ENCODE measurements at regions not wholly inside any gene's neighbourhood (a gene's known extent, or its start where the extent isn't known, plus 50 kb on each side); places are given as distances from the start of the nearest gene placed in this dataset.

DNA sequence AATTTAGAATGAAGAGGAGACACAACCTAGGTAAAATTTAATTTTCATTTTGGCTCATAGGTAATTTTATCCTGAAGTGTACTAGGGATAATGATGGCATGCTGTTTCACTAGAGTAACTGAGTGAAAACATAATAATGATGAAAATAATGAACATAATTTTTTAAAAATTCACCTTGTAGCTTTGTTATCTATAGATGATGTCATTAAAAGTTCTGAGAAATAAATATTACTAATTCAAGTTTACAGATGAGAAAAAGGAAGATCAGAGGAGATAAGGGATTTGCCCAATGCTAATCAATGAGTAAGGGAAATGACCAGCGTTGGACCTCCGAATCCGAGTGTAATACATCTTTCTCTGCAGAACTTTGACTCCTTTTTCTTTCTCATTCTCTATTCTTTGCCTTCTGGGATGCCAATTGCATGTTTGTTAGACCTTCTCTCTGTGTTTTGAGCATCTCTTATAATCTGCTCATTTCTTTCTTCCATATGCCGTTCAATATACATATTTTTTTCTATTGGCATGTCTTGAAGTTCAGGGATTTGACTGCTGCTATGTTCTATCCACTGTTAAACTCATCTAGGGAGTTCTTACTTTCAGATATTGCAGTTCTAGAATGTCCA lies 186.5 kb downstream of the SNX19 start:
- Mint-ChIP-seq H3K27me3 (peaks cover 13% of the 10 kb centered on the region), H3K36me3 (ENCODE audit: low read depth) (no peaks in the 10 kb centered on the region), H3K4me3 (no peak overlapping the region), H3K27ac (no peak overlapping the region), H3K4me1 (no peaks in the 10 kb centered on the region)
- DNase-seq (no peak), ATAC-seq (no peak)
- no peaks in the 10 kb centered on the region for H3K9me3 ChIP-seq (ENCODE audit: control insufficient read depth, low read length, poor library complexity, severe bottlenecking)

DNA sequence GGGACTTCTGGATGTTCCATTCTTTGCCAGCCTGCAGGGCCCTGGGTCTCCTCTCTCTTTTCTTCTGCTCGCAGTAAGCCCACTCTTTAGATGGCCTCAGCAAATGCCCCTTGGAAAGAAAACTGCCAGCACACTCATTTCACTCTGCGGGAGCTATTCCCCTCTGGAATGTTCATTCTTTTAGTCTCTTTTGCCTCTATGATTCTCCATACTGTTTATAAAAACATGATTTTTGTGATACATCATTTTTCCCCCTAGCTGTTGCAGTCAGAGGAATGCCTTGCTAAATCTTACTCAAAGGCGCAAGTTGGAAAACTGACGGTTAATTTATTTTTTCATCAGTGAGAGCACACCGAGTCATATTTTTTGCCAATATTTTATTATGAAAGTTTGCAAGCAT lies 184.9 kb downstream of the SNX19 start:
- Mint-ChIP-seq H3K36me3 (ENCODE audit: low read depth) (no peaks in the 10 kb centered on the region), H3K4me3 (no peak overlapping the region), H3K27me3 (peaks cover 6% of the 10 kb centered on the region), H3K4me1 (no peaks in the 10 kb centered on the region), H3K27ac (no peak overlapping the region)
- DNase-seq (no peak), ATAC-seq (no peak)
- no peaks in the 10 kb centered on the region for H3K9me3 ChIP-seq (ENCODE audit: control insufficient read depth, low read length, poor library complexity, severe bottlenecking)

DNA sequence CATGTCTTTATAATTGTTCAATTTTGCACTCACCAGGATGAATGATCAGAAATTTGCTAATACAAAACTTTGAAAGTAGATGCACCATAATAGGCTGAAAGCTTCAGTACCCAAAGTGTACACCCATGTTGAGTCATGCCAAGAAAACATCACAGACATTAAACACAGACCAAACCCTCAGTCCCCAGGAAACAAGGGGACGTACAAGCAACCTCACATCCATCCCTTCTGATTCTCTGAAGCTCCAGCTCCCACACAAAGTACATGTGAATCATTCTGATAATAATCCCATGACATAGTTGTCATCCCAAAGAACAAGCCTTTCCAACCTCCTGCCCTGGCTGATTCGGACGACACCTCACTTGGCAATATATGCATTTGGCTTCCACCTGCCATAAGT lies 183.8 kb downstream of the SNX19 start:
- no peak overlapping the region for H3K27ac Mint-ChIP-seq
- H3K27me3 Mint-ChIP-seq: no peaks in the 10 kb centered on the region
- H3K4me3 Mint-ChIP-seq: no peak overlapping the region
- no peak for DNase-seq
- no peaks in the 10 kb centered on the region for H3K9me3 ChIP-seq (ENCODE audit: control insufficient read depth, low read length, poor library complexity, severe bottlenecking)
- no peaks in the 10 kb centered on the region for H3K4me1 Mint-ChIP-seq
- no peak for ATAC-seq
- H3K36me3 Mint-ChIP-seq (ENCODE audit: low read depth): no peaks in the 10 kb centered on the region

DNA sequence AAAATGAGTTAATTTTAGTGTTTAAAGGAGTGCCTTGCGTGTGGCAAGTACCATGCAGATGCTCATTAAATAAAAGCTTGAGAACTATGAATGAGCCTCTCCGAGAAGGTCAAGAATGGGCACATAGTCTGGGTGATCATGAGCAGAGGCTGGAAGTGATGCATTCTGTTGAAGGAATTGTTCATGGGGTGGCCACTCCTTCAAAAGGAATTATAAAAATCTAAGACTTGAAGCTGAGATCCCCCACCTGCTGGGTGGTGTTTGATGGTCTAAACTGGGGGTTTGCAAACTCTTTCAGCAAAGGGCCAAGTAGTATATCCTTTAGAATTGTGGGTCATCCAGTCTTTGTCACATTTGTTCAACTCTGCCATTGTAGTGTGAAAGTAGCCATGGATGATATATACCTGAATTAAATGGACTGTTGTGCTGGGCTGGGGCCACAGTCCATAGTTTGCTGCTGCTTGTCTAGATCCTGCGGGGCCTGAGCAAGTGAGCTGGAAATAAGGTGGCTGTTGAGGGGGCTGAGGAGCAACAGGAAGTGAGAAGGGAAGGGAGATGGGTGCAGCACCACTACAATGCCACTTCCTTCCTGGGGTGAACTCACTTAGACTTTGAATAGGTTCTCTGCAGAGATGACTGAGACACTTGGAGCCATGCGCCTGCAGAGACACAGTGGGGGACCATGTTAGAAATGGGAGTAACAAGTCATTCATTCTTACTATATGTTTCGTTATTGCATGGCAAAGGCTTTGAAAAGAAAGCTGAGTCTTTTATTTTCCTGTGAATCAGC lies 179.0 kb downstream of the SNX19 start:
- Mint-ChIP-seq H3K27me3 (no peaks in the 10 kb centered on the region), H3K4me1 (no peaks in the 10 kb centered on the region), H3K36me3 (ENCODE audit: low read depth) (no peaks in the 10 kb centered on the region), H3K4me3 (no peak overlapping the region), H3K27ac (no peak overlapping the region)
- DNase-seq (no peak), ATAC-seq (no peak)
- no peaks in the 10 kb centered on the region for H3K9me3 ChIP-seq (ENCODE audit: control insufficient read depth, low read length, poor library complexity, severe bottlenecking)

DNA sequence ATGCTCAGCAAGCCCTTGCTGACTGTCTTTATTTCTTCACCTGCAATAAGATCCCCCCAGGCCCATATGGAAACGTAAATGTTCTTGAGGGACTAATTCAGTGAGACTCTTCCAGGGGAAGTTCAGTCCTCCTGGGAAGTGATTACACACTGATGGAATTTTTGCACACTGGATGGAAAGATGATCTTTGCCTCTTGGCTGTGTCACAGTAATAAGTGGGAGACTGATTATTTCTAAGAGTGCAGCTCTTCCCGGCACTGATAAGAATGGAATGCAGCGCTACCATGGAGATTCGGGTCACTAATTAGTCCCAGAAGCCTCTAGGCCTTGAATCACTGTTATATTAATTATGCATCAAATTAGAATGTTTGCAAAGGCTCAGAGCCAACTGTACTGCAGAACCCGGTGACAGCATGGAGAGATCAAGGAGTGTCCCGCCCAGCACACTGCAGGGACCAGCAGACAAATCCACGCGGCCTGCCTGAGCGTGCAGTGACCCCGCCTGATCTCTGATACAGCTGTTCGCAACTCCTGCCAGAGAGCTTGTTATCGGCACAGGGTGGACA lies 178.3 kb downstream of the SNX19 start:
- no peaks in the 10 kb centered on the region for H3K36me3 Mint-ChIP-seq (ENCODE audit: low read depth)
- no peaks in the 10 kb centered on the region for H3K4me1 Mint-ChIP-seq
- H3K9me3 ChIP-seq (ENCODE audit: control insufficient read depth, low read length, poor library complexity, severe bottlenecking): no peaks in the 10 kb centered on the region
- no peak overlapping the region for H3K27ac Mint-ChIP-seq
- H3K4me3 Mint-ChIP-seq: no peak overlapping the region
- ATAC-seq (no peak), DNase-seq (no peak)
- no peaks in the 10 kb centered on the region for H3K27me3 Mint-ChIP-seq

DNA sequence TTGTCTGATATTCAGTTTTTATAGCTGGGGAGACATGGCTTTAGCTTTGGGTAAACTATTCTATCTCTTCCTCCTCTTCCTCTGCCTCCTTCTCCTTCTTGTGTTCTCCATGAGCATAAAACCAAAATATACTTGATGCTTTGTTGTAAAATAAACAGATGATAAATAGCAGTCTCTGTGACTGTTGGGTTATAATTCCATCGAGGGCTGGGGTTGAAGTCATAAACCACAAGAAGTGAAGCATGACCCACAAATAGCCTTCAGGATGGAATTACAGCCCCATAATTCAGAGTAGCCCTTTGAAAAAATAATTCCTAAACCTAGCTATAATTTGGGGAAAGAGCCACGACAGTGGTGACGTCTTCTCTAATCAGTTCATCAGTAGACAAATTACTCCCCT lies 177.7 kb downstream of the SNX19 start:
- Mint-ChIP-seq H3K27ac (no peak overlapping the region), H3K36me3 (ENCODE audit: low read depth) (no peaks in the 10 kb centered on the region), H3K27me3 (no peaks in the 10 kb centered on the region), H3K4me3 (no peak overlapping the region), H3K4me1 (no peaks in the 10 kb centered on the region)
- DNase-seq (no peak), ATAC-seq (no peak)
- no peaks in the 10 kb centered on the region for H3K9me3 ChIP-seq (ENCODE audit: control insufficient read depth, low read length, poor library complexity, severe bottlenecking)

DNA sequence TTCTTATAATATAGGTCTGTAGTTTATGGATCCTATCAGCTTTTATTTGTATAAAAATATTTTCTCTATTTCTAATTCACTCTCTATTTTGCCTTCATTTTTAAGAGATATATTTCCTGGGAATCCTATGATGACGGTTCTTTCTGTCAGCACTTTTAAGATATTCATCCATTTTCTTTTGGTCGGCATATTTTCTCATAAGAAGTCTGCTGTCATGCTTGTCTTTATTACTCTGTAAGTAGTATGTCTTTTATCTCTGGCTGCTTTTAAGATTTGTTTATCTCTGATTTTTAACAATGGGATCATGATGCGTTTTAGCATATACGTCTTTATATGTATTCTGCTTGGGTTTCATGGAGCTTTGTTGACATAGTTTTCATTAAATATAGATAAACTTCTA lies 175.5 kb downstream of the SNX19 start:
- Mint-ChIP-seq H3K27me3 (no peaks in the 10 kb centered on the region), H3K4me1 (no peaks in the 10 kb centered on the region), H3K4me3 (no peak overlapping the region), H3K36me3 (ENCODE audit: low read depth) (no peaks in the 10 kb centered on the region), H3K27ac (no peak overlapping the region)
- ATAC-seq (no peak), DNase-seq (no peak)
- no peaks in the 10 kb centered on the region for H3K9me3 ChIP-seq (ENCODE audit: control insufficient read depth, low read length, poor library complexity, severe bottlenecking)

DNA sequence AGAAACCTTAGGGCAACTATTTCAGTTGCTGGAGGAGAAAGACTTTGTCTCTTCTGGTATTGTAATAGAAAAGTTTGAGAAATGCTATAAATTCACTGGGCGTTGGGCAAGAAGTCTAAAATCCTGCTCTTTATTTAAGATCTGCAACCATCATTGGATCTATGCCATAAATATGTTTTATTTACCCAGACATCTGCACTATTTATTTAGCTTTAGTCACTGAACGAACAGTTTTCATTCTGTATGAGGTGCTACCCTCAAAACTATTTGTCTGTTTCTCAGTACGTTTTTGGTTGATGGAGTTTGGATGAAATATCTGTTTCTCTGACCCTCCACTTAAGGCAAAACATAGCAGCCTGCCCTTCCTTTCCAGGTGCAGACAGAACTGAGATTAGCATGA lies 171.5 kb downstream of the SNX19 start:
- H3K36me3 Mint-ChIP-seq (ENCODE audit: low read depth): no peaks in the 10 kb centered on the region

DNA sequence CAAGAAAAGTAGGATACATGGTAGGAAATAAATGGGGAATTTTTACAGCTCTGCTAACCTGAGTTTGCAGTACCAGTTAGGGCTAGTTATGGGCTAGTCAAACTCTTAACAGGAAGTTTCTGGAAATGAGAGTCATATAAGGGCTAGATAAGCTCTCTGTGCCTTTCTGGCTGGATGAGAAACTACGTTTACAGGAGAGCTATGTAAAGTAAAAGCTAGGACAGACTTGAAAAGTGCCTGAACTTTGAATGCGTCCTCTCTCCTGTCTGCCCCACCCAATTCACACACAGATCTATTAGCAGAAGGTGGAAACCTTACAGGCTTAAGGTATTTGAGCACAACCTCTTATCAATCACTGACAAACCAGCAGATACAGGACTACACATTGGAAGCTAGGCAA lies 167.1 kb downstream of the SNX19 start:
- Mint-ChIP-seq H3K27me3 (peaks cover 21% of the 10 kb centered on the region), H3K36me3 (ENCODE audit: low read depth) (no peaks in the 10 kb centered on the region), H3K4me1 (no peaks in the 10 kb centered on the region), H3K27ac (no peak overlapping the region), H3K4me3 (no peak overlapping the region)
- H3K9me3 ChIP-seq (ENCODE audit: control insufficient read depth, low read length, poor library complexity, severe bottlenecking): no peaks in the 10 kb centered on the region
- no peak for DNase-seq
- ATAC-seq: no peak

More for the DNA sequence above, 171.5 kb downstream of the SNX19 start:
- H3K9me3 ChIP-seq (ENCODE audit: control insufficient read depth, low read length, poor library complexity, severe bottlenecking): no peaks in the 10 kb centered on the region
- Mint-ChIP-seq H3K27ac (no peak overlapping the region), H3K4me3 (no peak overlapping the region), H3K4me1 (no peaks in the 10 kb centered on the region), H3K27me3 (peaks cover 21% of the 10 kb centered on the region)
- ATAC-seq: no peak
- no peak for DNase-seq

DNA sequence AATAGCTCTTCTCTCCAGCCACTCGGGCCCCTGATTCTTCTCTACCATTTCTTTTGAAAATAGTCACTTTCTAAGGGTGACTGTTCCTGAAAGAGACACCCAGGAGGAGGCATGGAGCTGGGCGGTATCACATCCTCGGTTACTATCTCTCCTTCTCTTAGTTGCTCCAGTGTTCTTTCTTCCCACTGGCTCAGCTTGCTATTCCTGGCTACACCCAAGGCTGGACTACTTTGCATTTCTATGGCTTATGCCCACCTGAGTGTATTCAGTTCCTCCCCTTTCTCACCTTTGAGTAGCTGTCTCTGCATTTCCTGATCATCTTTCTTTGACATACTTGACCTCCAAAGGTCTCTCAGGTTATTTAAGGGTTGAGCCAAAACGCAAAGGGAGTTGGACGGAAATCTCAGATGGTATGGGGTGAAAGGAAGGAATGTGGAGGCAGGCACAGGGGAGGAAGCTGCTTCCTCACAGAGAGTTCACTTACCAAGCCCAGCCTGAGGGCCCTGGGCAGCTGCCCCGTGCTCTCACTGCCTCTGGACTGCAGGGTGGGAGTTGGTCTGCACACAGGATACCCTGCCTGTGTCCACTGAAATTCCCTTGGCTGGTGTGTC lies 155.7 kb downstream of the SNX19 start:
- H3K4me1 Mint-ChIP-seq: peaks cover 2% of the 10 kb centered on the region
- H3K36me3 Mint-ChIP-seq (ENCODE audit: low read depth): no peaks in the 10 kb centered on the region
- no peak for ATAC-seq
- H3K27ac Mint-ChIP-seq: no peak overlapping the region
- no peak for DNase-seq
- H3K27me3 Mint-ChIP-seq: peaks cover 45% of the 10 kb centered on the region
- no peak overlapping the region for H3K4me3 Mint-ChIP-seq
- no peaks in the 10 kb centered on the region for H3K9me3 ChIP-seq (ENCODE audit: control insufficient read depth, low read length, poor library complexity, severe bottlenecking)

DNA sequence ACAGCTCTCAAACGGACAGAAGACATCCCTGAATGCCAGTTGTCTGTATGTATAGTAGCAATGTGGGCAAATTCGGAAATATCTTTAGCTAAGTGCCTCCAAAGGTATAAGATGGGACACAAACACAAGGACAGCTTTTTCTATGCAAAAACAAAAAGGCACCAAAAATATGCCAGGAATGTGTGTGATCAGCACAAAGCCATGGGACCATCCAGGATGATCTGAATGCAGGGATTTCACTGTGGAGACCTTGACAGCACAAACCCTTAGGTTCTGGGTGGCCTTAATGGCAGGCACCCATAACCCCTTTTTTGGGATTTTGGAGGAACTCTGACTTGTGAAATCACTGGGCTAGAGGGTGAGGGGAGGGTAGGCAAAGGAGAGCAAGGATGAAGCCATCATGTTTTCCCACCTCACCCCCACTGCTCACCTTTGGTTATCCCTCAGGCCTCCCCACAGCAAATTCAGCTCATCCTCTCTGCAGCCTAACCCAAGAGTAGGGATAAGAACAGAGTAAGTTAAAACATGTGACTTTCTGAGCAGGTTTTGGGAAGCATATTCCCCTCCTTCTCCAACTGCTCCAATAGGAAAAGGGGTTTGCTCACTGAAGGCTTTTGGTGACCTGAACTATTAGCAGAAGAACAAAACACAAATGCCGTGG lies 154.6 kb downstream of the SNX19 start:
- peaks cover 44% of the 10 kb centered on the region for H3K27me3 Mint-ChIP-seq

DNA sequence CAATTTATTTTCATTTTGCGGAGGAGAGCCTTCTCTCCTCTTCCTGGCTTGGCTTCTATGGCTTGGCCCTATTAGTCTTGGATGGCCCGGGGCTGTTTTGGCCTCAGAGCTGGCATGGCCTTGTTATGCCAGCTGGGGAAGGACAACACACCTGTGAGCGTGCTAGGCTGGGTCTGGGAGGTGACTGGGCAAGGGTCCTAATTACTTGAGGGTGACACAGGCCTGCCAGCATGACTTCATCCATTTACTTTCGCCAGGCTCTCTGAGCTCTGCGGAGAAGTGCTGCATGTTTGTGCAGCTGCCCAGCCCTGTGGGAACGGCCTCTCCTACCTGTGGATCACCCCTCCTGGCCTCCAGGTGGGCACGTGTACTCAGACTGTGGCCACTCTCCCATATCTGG lies 153.6 kb downstream of the SNX19 start:
- Mint-ChIP-seq H3K27ac (no peak overlapping the region), H3K4me3 (no peak overlapping the region), H3K4me1 (peaks cover 5% of the 10 kb centered on the region), H3K27me3 (peaks cover 34% of the 10 kb centered on the region), H3K36me3 (ENCODE audit: low read depth) (no peaks in the 10 kb centered on the region)
- ATAC-seq: no peak
- no peak for DNase-seq
- no peaks in the 10 kb centered on the region for H3K9me3 ChIP-seq (ENCODE audit: control insufficient read depth, low read length, poor library complexity, severe bottlenecking)

More for the DNA sequence above, 154.6 kb downstream of the SNX19 start:
- H3K9me3 ChIP-seq (ENCODE audit: control insufficient read depth, low read length, poor library complexity, severe bottlenecking): no peaks in the 10 kb centered on the region
- peaks cover 5% of the 10 kb centered on the region for H3K4me1 Mint-ChIP-seq
- ATAC-seq (no peak), DNase-seq (no peak)
- no peak overlapping the region for H3K4me3 Mint-ChIP-seq
- no peak overlapping the region for H3K27ac Mint-ChIP-seq
- H3K36me3 Mint-ChIP-seq (ENCODE audit: low read depth): no peaks in the 10 kb centered on the region

Measured in T-helper 17 cell (primary cell).